SK-N-MC (cell line): ENCODE measurements at regions not wholly inside any gene's neighbourhood (a gene's known extent, or its start where the extent isn't known, plus 50 kb on each side); places are given as distances from the start of the nearest gene placed in this dataset.

ENCODE experiments used
- EZH2 ChIP-seq: fragments of 200-600 bp; sonication (generic); IDR thresholded peaks from one replicate; pipeline ENCODE4 v1.6.1; 2017; ENCODE audit warnings: antibody characterized with exemption
- FOXP2 ChIP-seq: optimal IDR thresholded peaks from 2 replicates; pipeline ENCODE3; 2011; ENCODE audit warnings: mild to moderate bottlenecking, moderate library complexity; ENCODE audit not compliant: insufficient read depth; ENCODE audit errors: extremely low read length, control extremely low read depth
- POLR2AphosphoS5 ChIP-seq: IDR thresholded peaks from 2 replicates; pipeline ENCODE4 v1.6.1; 2012; ENCODE audit warnings: mild to moderate bottlenecking, low read depth, low read length, borderline replicate concordance

DNA sequence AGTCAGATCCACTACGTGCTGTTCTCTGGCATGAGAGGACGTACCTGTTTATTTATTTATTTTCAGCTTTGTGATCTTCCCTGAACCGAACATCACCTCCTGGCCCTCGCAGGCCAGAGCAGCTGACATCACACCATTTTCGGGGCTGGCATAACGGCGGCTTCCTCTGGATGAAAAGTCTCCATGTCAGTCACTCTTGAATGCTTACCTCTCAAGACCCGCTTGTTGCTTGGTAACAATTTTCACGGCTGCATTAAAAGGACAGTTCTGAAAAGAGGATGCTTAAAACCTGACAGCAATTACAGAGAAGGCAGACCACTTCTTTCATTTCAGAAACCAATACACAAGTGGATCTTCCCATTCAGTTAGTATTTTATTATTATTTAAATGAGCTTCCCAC is 159.8 kb upstream of the CDH4 start:
- TF ChIP-seq POLR2AphosphoS5, result no peak
- no peak for TF ChIP-seq EZH2
- no peak for TF ChIP-seq FOXP2
